Right lobe of liver (tissue), 6 donors: ENCODE measurements at regions not wholly inside any gene's neighbourhood (a gene's known extent, or its start where the extent isn't known, plus 50 kb on each side); places are given as distances from the start of the nearest gene placed in this dataset.

Experiments used
- ATAC-seq, 4 donors: fragments of 200-7000 bp; cut with Tn5 transposase; one replicate each; pipeline ENCODE4 v1.9.1; 2020; ENCODE audit warnings: mild to moderate bottlenecking in 4 of 4, moderate library complexity in 4 of 4
- DNase-seq, 3 donors: peaks; one replicate each; pipeline ENCODE4 v3.0.0-alpha.2; 2020
- H3K27ac ChIP-seq, 3 donors: fragments of 200-600 bp; one replicate each; pipeline ENCODE4 v1.8.0; 2022
- H3K27me3 ChIP-seq, 2 donors: fragments of 200-600 bp; one replicate each; pipeline ENCODE4 v1.8.0; 2022
- H3K36me3 ChIP-seq, 4 donors: fragments of 200-600 bp; sonication (generic) in 1 of 4; one replicate each; pipeline versions ENCODE4 v1.5.1 to v1.8.0; 2017 to 2022; ENCODE audit warnings: control low read depth in 1 of 4
- H3K4me1 ChIP-seq, 4 donors: fragments of 200-600 bp; sonication (generic) in 1 of 4; one replicate each; pipeline versions ENCODE4 v1.5.1 to v1.8.0; 2017 to 2022; ENCODE audit warnings: control low read depth in 1 of 4
- H3K4me3 ChIP-seq, 3 donors: fragments of 200-600 bp; one replicate each; pipeline ENCODE4 v1.8.0; 2022
- H3K9me3 ChIP-seq, 4 donors: fragments of 200-600 bp; sonication (generic) in 1 of 4; one replicate each; pipeline versions ENCODE4 v1.5.1 to v1.8.0; 2017 to 2022; ENCODE audit warnings: control low read depth in 1 of 4
- CTCF ChIP-seq, 4 donors: fragments of 200-600 bp in 3 of 4; fragments of 450-650 bp in 1 of 4; IDR thresholded peaks; one replicate each; pipeline versions ENCODE4 v1.5.1 to v1.8.0; 2016 to 2022; ENCODE audit warnings: antibody characterized with exemption in 4 of 4, mild to moderate bottlenecking in 2 of 4
- POLR2A ChIP-seq: fragments of 450-650 bp; IDR thresholded peaks from one replicate; pipeline ENCODE4 v1.6.1; 2017; ENCODE audit warnings: antibody characterized with exemption, mild to moderate bottlenecking
- WGBS: methylation state at CpG from one replicate; pipeline ENCODE4 v1.1.6; 2018; ENCODE audit warnings: low coverage, low lambda C conversion rate; ENCODE audit not compliant: insufficient coverage; ENCODE audit errors: missing lambda C conversion rate; 5-methylcytosine and 5-hydroxymethylcytosine counted together
- intact Hi-C, 2 donors: fragments of 100-400 bp; cut with DNase I; formaldehyde crosslinking; loops; one replicate each; pipeline versions ENCODE4 v1.11.2 to v1.14.1; 2022
- donor health status: DM: no; HTN: yes; CAD: no.
- donor health status: DM: no; HTN: no; CAD: no.
- donor health status: DM: no; HTN: no; CAD: no.
- donor health status: DM: no; HTN: yes; CAD: no.
- donor health status: DM: no; HTN: yes; CAD: no.

GRCh38 chr3:187827723-187828122 lies 82.5 kb upstream of the BCL6 start:
- Histone ChIP-seq H3K9me3 (no peaks in the 10 kb centered on the region), H3K4me1 (no peaks in the 10 kb centered on the region), H3K36me3 (no peaks in the 10 kb centered on the region), H3K27ac (no peak overlapping the region), H3K4me3 (no peak overlapping the region), H3K27me3 (no peaks in the 10 kb centered on the region)
- ATAC-seq (no peak), DNase-seq (no peak)
- 86% methylated on average over 2 of the region's 2 CpGs for WGBS
- TF ChIP-seq POLR2A (no peak), CTCF (IDR thresholded peaks at IDR 0.05) (no peak)
- intact Hi-C loops: no loop called here

DNA sequence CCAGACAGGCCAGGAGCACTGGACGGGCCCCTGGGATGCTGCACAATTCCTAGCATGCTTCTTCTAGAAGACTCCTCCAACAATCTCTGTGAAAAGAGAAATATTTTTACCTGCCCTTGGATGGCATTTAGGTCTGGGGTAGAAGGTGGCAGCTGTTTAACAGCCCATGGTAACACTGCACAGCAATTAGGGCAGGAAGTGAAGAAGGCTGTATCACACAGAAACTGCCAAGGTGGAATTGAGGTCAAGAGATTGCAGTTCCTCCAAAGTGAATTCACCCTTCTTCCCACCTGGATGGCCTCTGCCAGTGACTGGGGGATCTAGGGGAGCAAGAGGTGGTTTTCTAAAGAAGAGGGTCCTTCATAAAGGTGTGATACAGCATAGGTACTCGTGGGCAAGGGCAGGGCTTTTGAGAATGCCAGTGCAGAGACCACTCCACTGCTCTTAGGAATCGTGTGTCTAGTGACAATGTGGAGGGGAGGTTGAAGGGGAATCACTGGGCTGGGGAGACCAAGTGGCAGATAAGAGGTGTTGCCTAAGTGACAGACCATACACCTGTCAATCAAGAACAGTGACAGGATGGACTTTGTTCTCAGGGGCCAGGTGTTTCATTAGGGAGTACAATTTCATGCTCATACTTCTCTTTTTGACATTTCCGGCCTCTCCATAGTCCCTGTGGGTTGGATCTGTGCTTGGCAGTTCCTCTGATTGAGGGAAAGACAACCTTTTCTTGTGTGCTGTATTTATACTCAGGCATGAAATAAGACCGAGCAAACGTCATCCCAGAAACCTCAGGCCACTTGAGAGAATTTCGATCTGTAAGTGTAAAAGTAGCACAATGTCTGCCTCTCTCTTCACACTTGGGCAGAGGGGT lies 83.5 kb upstream of the BCL6 start:
- Histone ChIP-seq H3K4me1 (no peaks in the 10 kb centered on the region), H3K9me3 (no peaks in the 10 kb centered on the region), H3K27ac (no peak overlapping the region), H3K4me3 (no peak overlapping the region), H3K27me3 (no peaks in the 10 kb centered on the region), H3K36me3 (no peaks in the 10 kb centered on the region)
- no peak for DNase-seq
- WGBS: 60% methylated on average over 7 of the region's 7 CpGs
- TF ChIP-seq POLR2A (no peak), CTCF (IDR thresholded peaks at IDR 0.05) (no peak)
- no peak for ATAC-seq
- intact Hi-C loops: no loop called here

DNA sequence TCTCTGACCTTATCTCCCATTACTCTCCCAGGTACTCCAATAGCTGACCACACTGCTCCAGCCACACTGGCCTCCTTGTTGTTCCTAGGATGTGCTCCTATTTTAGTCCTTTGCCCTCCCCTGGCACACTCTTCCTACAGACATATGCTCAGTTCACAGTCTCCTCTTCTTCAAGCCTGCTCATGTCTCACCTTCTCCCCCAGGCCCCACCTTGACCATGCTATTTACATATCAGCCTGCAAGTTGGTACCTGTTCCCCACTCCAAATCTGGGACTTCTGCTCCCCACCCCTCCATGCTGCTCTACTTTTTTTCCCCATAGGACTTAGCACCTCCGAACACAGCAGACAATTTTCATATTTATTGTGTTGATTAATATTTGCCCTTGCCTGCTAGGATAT lies 84.9 kb upstream of the BCL6 start:
- no peaks in the 10 kb centered on the region for H3K4me1 ChIP-seq
- no peak overlapping the region for H3K4me3 ChIP-seq
- H3K27ac ChIP-seq: no peak overlapping the region
- DNase-seq (no peak), ATAC-seq (no peak)
- no peaks in the 10 kb centered on the region for H3K9me3 ChIP-seq
- no peaks in the 10 kb centered on the region for H3K36me3 ChIP-seq
- WGBS: 100% methylated on average over 1 of the region's 1 CpG
- no peaks in the 10 kb centered on the region for H3K27me3 ChIP-seq
- intact Hi-C loops: no loop called here
- TF ChIP-seq CTCF (IDR thresholded peaks at IDR 0.05) (no peak), POLR2A (no peak)

GRCh38 chr3:187831125-187832051 lies 86.1 kb upstream of the BCL6 start:
- DNase-seq (no peak), ATAC-seq (no peak)
- TF ChIP-seq CTCF (IDR thresholded peaks at IDR 0.05) (no peak), POLR2A (no peak)
- no peaks in the 10 kb centered on the region for H3K4me1 ChIP-seq
- intact Hi-C loops: no loop called here
- no peak overlapping the region for H3K27ac ChIP-seq
- WGBS: 79% methylated on average over 4 of the region's 9 CpGs
- H3K36me3 ChIP-seq: no peaks in the 10 kb centered on the region
- no peaks in the 10 kb centered on the region for H3K27me3 ChIP-seq
- no peaks in the 10 kb centered on the region for H3K9me3 ChIP-seq
- no peak overlapping the region for H3K4me3 ChIP-seq
